Fibroblast of the aortic adventitia (primary cell): ENCODE measurements at regions not wholly inside any gene's neighbourhood (a gene's known extent, or its start where the extent isn't known, plus 50 kb on each side); places are given as distances from the start of the nearest gene placed in this dataset.

ENCODE experiments used
- DNase-seq: peaks from one replicate; pipeline ENCODE4 v3.0.0-alpha.2; 2010; ENCODE audit warnings: low read depth
- H3K4me3 ChIP-seq: 2 replicates; pipeline ENCODE4 v1.5.1; 2011; ENCODE audit warnings: low read depth, mild to moderate bottlenecking, control low read depth, low read length, moderate library complexity
- CTCF ChIP-seq: IDR thresholded peaks from 2 replicates; pipeline ENCODE4 v1.5.1; 2011; ENCODE audit warnings: mild to moderate bottlenecking, low read length, control low read depth, inconsistent platforms; ENCODE audit not compliant: insufficient read depth

GRCh38 chr9:81077572-81077971 is 611.8 kb downstream of the TLE1 start:
- DNase-seq: no peak
- no peak for TF ChIP-seq CTCF
- no peak overlapping the region for H3K4me3 ChIP-seq

GRCh38 chr9:81076131-81076530 is 613.2 kb downstream of the TLE1 start:
- H3K4me3 ChIP-seq: no peak overlapping the region
- DNase-seq: no peak
- TF ChIP-seq CTCF: no peak

GRCh38 chr9:81074221-81074620 is 615.1 kb downstream of the TLE1 start:
- TF ChIP-seq CTCF: no peak
- no peak for DNase-seq
- H3K4me3 ChIP-seq: no peak overlapping the region

GRCh38 chr9:81073821-81074220 is 615.5 kb downstream of the TLE1 start:
- TF ChIP-seq CTCF: no peak
- no peak for DNase-seq
- H3K4me3 ChIP-seq: no peak overlapping the region

- no peak for TF ChIP-seq CTCF
- DNase-seq: no peak
- no peak overlapping the region for H3K4me3 ChIP-seq
These were observed 616.6 kb downstream of the TLE1 start for GRCh38 chr9:81072758-81073157.

GRCh38 chr9:81071108-81071507 is 618.2 kb downstream of the TLE1 start:
- H3K4me3 ChIP-seq: no peak overlapping the region
- TF ChIP-seq CTCF: no peak
- DNase-seq: no peak

GRCh38 chr9:81070689-81071088 is 618.7 kb downstream of the TLE1 start:
- no peak for DNase-seq
- TF ChIP-seq CTCF: no peak
- H3K4me3 ChIP-seq: no peak overlapping the region
